Central memory CD4-positive, alpha-beta T cell (primary cell): ENCODE measurements at regions not wholly inside any gene's neighbourhood (a gene's known extent, or its start where the extent isn't known, plus 50 kb on each side); places are given as distances from the start of the nearest gene placed in this dataset.
"Not testable (repeated sequence)": the region's sequence is repeated elsewhere in the genome, so short reads cannot be mapped to it uniquely, and the experiment has no call there.

ENCODE experiments used
- DNase-seq: peaks from one replicate; pipeline ENCODE4 v3.0.0; 2022

DNA sequence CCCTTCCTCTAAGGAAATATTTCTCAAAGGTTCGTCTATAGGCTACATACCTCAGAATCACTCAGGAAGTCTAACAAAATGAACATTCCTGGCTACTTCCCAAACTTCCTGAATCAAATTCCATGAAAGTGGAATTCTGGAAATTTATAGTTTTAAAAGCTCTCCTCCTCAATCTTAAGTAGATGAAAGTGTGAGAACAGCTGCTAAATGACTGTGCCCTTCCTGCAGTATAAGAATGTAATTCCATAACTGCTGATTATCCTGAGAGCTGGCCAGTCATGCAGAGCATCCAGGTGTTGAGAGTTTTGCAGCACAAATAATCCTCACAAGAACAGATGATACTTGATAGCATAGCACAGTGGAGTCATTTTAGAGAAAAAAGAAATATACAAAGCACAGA lies 265.0 kb downstream of the KCNJ3 start:
- no peak for DNase-seq

DNA sequence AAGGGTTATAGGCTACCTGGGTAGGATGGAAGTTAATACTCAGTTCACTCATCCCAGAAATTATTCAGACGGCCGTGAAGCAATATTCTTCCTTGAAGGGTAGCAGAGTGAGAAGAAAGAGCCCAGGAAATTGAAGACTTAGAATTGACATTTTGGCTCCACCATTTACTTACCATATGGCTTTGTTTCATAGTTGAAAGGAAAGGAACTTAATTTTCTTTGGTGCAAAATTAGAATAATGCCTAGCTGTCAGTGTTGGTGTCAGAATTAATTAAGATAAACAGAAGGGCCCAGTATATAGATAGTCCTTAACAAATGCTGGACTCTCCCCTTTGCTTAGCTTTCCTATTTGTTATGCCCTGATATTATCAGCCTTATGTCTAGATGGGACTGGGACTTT lies 263.2 kb downstream of the KCNJ3 start:
- DNase-seq, result no peak

DNA sequence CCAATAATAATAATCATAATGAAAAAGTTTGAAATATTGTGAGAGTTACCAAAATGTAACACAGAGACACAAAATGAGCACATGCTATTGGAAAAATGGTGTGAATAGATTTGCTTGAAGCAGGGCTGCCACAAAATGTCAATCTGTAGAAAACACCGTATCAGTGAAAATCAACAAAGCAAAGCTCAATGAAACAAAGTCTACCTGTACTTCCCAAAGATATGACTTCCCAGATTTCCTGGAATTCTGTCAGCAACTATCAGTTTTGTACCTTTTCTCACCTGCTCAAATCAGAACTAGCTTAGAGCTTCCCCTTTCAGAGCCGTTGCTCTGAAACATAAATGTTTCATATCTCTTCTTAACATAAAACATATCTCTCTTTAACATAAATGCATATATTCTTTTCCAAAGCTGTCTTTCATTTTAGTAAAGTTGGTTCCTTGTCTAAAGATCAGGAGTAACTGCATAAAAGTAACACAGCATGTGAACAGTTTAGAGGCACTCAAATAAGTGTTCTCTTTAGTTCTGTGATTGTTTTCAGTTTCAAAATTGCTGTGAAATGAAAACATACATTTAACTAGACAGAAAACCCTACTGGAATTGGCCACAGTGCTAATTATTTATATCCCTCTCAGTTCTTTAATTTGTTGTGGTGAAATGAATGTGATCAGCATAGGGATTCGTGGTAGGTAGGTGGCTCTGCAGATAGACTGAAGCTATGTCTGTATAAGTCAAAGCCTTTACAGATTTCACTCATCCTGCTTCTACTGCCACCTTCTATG lies 262.5 kb downstream of the KCNJ3 start:
- DNase-seq, result no peak

DNA sequence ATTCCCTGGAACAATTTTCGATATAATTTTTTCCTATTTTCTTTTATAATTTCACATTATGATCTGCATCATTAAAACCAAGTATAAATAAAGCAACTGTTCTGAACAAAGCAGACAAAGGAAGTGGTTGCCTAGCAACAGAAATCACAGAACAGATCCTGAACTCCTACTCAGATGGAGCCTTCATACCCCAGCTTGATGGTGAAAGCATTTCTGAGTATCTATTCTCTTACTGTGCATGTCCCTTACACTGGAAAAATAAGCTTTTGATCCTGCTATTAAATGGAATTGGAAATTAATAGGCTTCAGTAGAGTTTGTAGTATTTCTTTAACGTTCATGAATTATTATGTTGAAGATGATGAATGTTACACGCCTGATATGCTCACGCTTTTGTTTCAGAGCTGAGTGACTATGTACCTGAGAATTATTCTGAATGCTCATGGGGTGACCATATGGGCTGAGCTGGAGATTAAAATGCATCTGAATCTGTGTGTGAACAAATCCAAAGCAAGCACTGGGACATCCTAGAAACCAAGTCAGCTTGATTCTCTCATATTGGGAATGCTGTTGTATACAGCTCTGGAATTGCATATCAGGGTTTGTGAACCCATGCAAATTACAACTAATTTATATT lies 254.0 kb downstream of the KCNJ3 start:
- DNase-seq, result no peak

DNA sequence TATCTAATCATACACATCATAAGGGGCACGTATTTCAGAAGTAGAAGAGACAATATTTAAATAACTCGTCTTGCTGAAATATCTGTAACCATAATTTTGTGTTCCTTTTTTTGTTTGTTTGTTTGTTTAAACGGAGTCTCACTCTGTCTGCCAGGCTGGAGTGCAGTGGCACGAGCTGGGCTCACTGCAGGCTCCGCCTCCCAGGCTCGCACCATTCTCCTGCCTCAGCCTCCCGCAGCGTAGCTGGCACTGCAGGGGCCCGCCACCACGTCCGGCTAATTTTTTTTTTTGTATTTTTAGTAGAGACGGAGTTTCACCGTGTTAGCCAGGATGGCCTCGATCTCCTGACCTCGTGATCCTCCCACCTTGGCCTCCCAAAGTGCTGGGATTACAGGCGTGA lies 248.9 kb downstream of the KCNJ3 start:
- DNase-seq, result not testable (repeated sequence)

DNA sequence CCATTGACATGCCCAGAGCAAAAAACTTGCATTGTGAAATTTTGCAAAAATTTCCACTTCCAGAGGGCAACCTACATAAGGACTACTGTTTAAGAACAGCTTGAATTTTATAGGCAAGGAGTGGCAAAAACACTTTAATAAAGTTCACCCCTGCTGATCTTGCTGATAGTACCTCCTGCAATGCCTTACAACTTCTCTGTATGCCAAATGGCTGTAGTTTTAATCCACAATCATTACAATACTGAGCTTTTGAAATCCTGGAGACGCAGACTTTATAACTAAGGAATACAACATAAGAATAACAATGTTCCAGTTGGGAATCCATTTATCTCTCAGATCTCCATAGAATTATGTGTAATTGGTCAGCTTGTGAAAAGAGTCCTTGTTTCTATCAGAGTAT lies 247.5 kb downstream of the KCNJ3 start:
- no peak for DNase-seq

DNA sequence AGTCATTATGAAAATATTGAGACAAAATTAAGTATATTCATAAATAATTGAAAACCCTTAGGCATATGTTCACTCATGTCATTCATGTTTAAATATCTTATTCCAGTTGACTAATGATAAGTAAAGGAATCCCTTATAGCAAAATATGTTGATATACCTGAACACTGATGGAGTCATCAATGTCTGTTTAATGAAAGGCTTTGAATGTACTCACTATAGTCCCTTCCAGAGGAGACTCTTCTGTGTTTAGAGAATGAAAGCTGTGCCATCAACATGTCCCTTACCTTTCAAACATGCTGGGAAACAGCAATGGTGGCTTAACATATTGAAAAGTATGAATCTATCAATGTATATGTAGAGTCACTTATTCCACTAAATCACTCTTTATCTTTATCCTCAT lies 242.9 kb downstream of the KCNJ3 start:
- DNase-seq, result no peak

DNA sequence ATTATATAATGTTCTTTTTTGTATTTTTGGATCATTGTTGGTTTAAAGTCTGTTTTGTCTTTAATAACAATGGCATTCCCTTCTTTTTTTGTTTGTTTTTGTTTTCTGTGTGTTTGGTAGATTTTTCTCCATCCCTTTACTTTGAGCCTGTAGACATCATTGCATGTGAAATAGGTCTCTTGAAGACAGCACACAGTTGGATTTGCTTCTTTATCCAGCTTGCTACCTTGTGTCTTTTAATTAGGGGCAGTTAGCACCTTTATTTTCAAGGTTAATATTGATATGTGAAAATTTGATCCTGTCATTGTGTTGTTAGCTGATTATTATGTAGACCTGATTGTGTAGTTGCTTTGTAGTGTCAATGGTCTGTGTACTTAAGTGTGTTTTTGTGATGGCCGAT lies 235.7 kb downstream of the KCNJ3 start:
- no peak for DNase-seq

DNA sequence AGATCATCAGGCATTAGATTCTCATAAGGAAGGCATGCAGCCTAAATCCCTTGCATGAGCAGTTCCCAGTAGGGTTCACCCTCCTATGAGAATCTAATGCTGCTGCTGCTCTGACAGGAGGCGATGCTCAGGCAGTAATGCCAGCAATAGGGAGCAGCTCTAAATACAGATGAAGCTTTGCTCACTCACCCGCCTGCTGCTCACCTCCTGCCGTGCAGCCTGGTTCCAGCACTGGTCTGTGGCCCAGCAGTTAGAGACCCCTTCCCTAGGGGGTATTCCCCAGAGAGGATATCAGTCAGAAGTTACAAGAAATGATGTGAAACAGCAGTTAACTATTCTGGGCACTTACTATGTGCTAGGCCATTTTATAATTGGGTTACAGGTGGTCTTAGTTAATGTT lies 226.0 kb downstream of the KCNJ3 start:
- no peak for DNase-seq

DNA sequence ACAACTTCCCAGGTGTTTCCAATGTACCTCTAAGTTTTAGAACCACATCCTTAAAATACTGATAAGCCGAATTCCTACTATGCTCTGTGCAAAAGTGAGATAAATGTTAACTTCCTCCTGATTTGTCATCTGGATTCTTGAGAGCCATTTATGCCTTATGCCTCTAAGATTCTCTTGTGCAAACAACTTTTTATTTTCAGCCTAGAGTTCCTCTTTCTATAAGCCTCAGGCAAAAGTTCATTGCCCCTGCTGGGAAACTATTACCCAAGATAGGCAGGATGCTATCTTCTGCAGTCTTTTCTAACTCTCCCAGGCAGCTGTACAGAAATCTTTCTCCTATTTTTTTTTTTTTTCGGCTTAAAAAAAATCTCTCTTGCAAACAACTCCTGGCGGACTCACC lies 216.1 kb downstream of the KCNJ3 start:
- no peak for DNase-seq

DNA sequence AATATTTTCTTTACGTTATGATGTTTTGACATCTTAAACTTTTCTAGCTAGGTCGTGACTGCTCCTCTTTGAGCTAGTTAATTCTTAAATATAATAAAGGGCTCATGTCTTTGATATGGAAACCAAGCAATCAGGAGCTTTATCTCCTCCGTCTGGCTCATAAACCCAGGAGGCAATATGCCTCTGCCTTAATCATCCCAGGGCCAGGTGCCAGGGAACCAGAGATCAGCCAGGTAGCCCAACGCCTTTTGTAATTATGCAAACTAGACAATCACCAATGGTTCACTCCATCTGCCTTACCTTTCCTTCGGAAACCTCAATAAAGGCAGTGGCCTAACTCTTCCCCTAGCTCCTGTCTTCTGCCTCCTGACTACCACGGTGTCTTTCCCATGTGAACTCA lies 213.7 kb downstream of the KCNJ3 start:
- no peak for DNase-seq

DNA sequence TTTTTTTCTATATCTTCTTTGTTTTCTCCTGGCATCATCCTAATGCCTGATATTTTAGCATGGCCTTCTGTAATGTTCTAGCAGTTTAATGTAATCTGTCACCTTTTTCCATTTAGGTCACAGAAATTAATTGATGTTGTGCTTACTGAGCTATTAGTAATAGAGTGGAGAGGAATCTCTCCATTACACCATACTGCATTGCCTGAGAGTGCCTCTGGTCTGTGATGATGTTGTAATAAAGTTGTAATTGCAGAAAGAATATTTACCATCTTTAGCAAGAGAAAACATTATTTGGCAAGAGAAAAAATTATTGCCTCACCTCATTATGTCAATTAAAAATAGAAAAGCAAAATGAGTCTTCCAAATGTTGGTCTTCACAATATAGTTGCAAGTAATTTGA lies 213.2 kb downstream of the KCNJ3 start:
- no peak for DNase-seq

DNA sequence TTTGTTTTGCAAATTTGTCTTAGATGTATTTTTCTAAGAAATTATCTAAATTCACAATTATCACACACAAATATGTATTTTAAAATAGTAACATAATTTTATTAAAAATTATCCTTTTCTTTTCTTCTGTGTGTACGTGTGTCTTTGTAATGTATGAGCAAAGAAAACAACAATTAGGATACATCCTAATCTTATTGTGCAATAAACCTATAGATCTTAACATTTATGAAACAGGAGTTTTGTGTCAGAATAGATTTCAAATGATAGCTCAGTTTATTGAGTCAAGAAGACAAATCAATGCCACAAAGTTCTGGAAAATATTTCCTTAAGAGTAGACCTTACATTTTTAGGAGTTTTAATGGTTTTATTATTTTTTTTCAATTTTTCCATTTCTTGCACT lies 212.2 kb downstream of the KCNJ3 start:
- DNase-seq, result no peak

DNA sequence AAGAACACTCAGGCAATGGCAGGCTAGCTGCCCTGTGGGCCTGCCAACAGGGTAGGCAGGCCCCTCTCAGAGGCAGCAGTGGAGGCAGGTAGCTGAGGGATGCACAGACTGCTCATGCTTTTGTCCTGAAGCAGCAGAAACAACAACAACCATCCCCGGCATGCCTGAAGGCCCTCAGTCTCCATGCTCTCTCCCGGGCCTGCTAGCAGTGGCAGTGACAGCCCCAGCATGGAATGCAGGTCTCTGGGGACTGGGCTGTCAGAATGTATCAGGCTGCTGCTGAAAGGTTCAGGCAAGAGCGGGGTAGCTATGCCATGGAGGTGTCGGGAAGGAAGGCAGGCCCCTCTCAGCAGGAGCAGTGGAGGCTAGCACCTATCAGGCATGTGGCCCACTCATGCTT lies 209.8 kb downstream of the KCNJ3 start:
- DNase-seq, result no peak
